ENCODE measurements at regions not wholly inside any gene's neighbourhood (a gene's known extent, or its start where the extent isn't known, plus 50 kb on each side); places are given as distances from the start of the nearest gene placed in this dataset.

- no peak for TF ChIP-seq CTCF (IDR thresholded peaks at IDR 0.05)
- TF ChIP-seq POLR2A (IDR thresholded peaks at IDR 0.05), result no peak
Observed at GRCh38 chr13:106246666-106247188, 288.7 kb downstream of the EFNB2 start.

Measured in vagina (tissue), 2 donors.